Activated naive CD8-positive, alpha-beta T cell (primary cell): ENCODE measurements at regions not wholly inside any gene's neighbourhood (a gene's known extent, or its start where the extent isn't known, plus 50 kb on each side); places are given as distances from the start of the nearest gene placed in this dataset.
"Not testable (repeated sequence)": the region's sequence is repeated elsewhere in the genome, so short reads cannot be mapped to it uniquely, and the experiment has no call there.

Experiments used
- H3K27ac Mint-ChIP-seq: one replicate; pipeline ENCODE4 v1.8.0; 2021; ENCODE audit warnings: mixed read lengths
- H3K27me3 Mint-ChIP-seq: one replicate; pipeline ENCODE4 v1.8.0; 2021; ENCODE audit warnings: mixed read lengths
- H3K36me3 Mint-ChIP-seq: one replicate; pipeline ENCODE4 v1.8.0; 2021; ENCODE audit warnings: mixed read lengths
- H3K4me1 Mint-ChIP-seq: one replicate; pipeline ENCODE4 v1.8.0; 2021; ENCODE audit warnings: low read depth, mixed read lengths
- H3K4me3 Mint-ChIP-seq: one replicate; pipeline ENCODE4 v1.8.0; 2021; ENCODE audit warnings: mild to moderate bottlenecking, mixed read lengths
- H3K9me3 Mint-ChIP-seq: one replicate; pipeline ENCODE4 v1.8.0; 2021; ENCODE audit warnings: low read depth, mixed read lengths

DNA sequence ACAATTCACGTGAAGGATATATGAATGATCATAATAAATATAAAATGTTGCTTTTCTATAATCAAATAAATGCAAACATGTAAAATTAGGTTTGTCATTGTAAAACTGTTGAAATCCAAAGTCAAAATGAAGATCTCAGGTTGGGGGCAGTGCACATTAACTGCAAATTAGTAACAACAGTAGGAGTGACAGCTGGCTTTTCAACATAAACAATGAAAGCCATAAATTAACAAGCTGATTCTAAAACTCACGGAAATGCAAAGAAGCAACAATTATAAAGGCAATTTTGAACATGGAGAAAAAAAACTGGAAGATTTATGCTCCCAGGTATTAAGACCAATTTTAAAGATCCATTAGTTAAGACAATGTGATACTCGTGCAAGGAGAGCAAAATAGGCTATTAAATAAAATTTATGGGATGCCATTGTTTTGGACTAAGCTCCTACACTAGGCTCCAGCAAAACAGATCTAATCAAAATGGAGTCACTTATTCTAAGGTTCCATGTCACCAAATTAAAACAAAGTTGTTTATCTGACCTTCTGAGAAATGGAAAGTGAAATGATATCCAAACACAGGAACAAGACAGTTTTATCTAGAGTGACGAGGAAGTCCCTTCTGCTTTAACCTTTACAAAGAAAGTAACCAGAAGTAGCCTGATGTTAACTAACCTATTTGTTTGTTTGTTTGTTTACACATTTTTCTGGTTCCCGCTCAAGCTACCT, 770.8 kb downstream of the EPHA7 start:
- H3K4me3 Mint-ChIP-seq: no peak overlapping the region
- no peaks in the 10 kb centered on the region for H3K4me1 Mint-ChIP-seq
- H3K36me3 Mint-ChIP-seq: no peaks in the 10 kb centered on the region
- H3K9me3 Mint-ChIP-seq: peaks cover 11% of the 10 kb centered on the region
- H3K27me3 Mint-ChIP-seq: no peaks in the 10 kb centered on the region
- no peak overlapping the region for H3K27ac Mint-ChIP-seq

DNA sequence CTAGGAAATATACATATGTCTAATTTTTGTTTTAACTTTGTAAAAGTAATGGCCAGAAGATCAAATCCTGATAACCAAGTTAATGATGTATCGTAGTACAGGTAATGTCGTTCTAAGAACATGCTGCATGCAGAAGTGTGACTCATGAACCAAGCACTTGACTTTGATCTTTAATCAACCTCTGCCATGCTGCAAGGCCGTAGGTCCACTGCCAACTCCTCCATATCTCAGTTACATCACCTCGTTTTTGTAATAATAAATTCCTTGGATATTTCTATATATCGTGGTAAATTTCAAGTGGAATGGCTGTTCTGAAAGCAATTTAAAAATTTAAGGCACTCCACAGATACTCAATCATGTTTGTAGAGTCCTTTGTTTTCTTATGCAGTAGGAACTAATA, 771.7 kb downstream of the EPHA7 start:
- Mint-ChIP-seq H3K9me3 (peaks cover 11% of the 10 kb centered on the region), H3K4me3 (no peak overlapping the region), H3K27ac (no peak overlapping the region), H3K36me3 (no peaks in the 10 kb centered on the region), H3K27me3 (no peaks in the 10 kb centered on the region), H3K4me1 (no peaks in the 10 kb centered on the region)

- H3K9me3 Mint-ChIP-seq, H3K27ac Mint-ChIP-seq, H3K27me3 Mint-ChIP-seq, H3K4me3 Mint-ChIP-seq, H3K4me1 Mint-ChIP-seq, H3K36me3 Mint-ChIP-seq: not testable (repeated sequence)
Measured at GRCh38 chr6:92644104-92644791, 775.1 kb downstream of the EPHA7 start.

- no peak overlapping the region for H3K4me3 Mint-ChIP-seq
- H3K4me1 Mint-ChIP-seq: no peaks in the 10 kb centered on the region
- H3K36me3 Mint-ChIP-seq: no peaks in the 10 kb centered on the region
- H3K9me3 Mint-ChIP-seq: peaks cover 15% of the 10 kb centered on the region
- no peaks in the 10 kb centered on the region for H3K27me3 Mint-ChIP-seq
- H3K27ac Mint-ChIP-seq: no peak overlapping the region
Measured at GRCh38 chr6:92635553-92636153, 783.7 kb downstream of the EPHA7 start.

GRCh38 chr6:92634561-92634960, 784.8 kb downstream of the EPHA7 start:
- Mint-ChIP-seq H3K4me3 (no peak overlapping the region), H3K27me3 (no peaks in the 10 kb centered on the region), H3K4me1 (no peaks in the 10 kb centered on the region), H3K9me3 (peaks cover 18% of the 10 kb centered on the region), H3K36me3 (no peaks in the 10 kb centered on the region), H3K27ac (no peak overlapping the region)

GRCh38 chr6:92623431-92623830, 795.9 kb downstream of the EPHA7 start:
- Mint-ChIP-seq H3K4me3 (no peak overlapping the region), H3K9me3 (no peaks in the 10 kb centered on the region), H3K27ac (no peak overlapping the region), H3K27me3 (no peaks in the 10 kb centered on the region), H3K36me3 (no peaks in the 10 kb centered on the region), H3K4me1 (no peaks in the 10 kb centered on the region)

- no peaks in the 10 kb centered on the region for H3K27me3 Mint-ChIP-seq
- H3K36me3 Mint-ChIP-seq: no peaks in the 10 kb centered on the region
- no peaks in the 10 kb centered on the region for H3K4me1 Mint-ChIP-seq
- peaks cover 13% of the 10 kb centered on the region for H3K9me3 Mint-ChIP-seq
- no peak overlapping the region for H3K4me3 Mint-ChIP-seq
- no peak overlapping the region for H3K27ac Mint-ChIP-seq
Measured at GRCh38 chr6:92617721-92618120, 801.6 kb downstream of the EPHA7 start.

DNA sequence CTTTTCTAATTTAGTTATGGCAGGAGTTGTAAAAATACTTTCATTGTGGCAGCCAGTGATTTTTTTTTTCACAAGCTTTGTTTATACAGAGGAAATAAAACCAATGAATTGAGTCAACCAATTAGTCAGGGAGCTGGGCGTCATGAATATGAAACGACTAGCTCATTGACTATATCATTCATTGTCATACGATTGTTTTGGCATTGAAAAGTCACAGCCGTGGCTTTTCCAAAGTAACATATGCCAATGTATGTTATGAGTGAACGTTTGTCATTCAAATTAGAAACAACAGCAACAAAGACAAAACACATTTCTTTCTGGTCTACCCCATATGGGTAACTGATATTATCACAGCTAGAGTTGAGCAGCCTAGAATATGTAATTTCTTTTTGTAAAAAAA, 810.6 kb downstream of the EPHA7 start:
- Mint-ChIP-seq H3K27me3 (no peaks in the 10 kb centered on the region), H3K4me3 (no peak overlapping the region), H3K4me1 (no peaks in the 10 kb centered on the region), H3K36me3 (no peaks in the 10 kb centered on the region), H3K27ac (no peak overlapping the region), H3K9me3 (peaks cover 42% of the 10 kb centered on the region)

DNA sequence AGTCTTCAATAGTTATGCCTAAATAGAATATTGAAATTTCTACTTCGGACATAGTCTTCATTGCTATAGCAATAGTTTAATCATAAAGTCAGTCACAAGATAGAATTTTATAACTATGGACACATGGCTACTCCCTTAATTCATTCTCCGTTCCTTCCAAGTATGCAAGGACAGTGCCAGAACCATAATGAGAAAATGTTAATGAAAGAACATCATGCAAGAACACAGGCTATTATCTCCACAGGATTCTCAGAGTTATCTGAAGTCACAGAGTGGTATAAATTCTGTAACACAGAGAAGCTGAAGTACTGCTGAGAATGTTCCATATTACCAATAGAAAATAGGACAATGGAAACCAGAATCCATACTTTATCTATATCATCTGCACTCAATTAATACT, 826.2 kb downstream of the EPHA7 start:
- Mint-ChIP-seq H3K27ac (no peak overlapping the region), H3K27me3 (no peaks in the 10 kb centered on the region), H3K4me1 (no peaks in the 10 kb centered on the region), H3K9me3 (no peaks in the 10 kb centered on the region), H3K4me3 (no peak overlapping the region), H3K36me3 (no peaks in the 10 kb centered on the region)

- no peaks in the 10 kb centered on the region for H3K4me1 Mint-ChIP-seq
- no peak overlapping the region for H3K27ac Mint-ChIP-seq
- no peak overlapping the region for H3K4me3 Mint-ChIP-seq
- no peaks in the 10 kb centered on the region for H3K27me3 Mint-ChIP-seq
- H3K36me3 Mint-ChIP-seq: no peaks in the 10 kb centered on the region
- no peaks in the 10 kb centered on the region for H3K9me3 Mint-ChIP-seq
Measured at GRCh38 chr6:92589996-92590395, 829.4 kb downstream of the EPHA7 start.

- H3K27ac Mint-ChIP-seq: no peak overlapping the region
- no peak overlapping the region for H3K4me3 Mint-ChIP-seq
- no peaks in the 10 kb centered on the region for H3K4me1 Mint-ChIP-seq
- H3K9me3 Mint-ChIP-seq: no peaks in the 10 kb centered on the region
- no peaks in the 10 kb centered on the region for H3K27me3 Mint-ChIP-seq
- no peaks in the 10 kb centered on the region for H3K36me3 Mint-ChIP-seq
Measured at GRCh38 chr6:92588148-92588547, 831.2 kb downstream of the EPHA7 start.

DNA sequence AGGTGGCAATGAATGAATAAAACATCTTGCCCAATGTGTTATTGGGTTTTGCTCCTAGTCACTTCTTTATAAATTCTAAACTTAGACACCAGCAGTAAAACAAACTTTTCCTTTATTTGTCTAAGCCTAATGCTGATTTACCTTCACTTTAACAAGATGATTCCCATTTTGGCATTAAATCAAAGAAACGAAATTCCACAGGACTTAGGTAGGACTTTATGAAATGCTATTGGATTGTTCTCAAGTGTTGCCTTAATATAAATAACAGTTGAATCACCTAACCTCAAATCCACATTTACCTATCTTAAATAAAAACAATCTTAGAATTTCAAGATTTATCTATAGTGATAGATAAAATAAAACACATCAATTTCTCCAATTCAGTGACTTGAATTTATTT, 831.8 kb downstream of the EPHA7 start:
- H3K36me3 Mint-ChIP-seq: no peaks in the 10 kb centered on the region
- H3K4me3 Mint-ChIP-seq: no peak overlapping the region
- H3K4me1 Mint-ChIP-seq: no peaks in the 10 kb centered on the region
- H3K9me3 Mint-ChIP-seq: no peaks in the 10 kb centered on the region
- H3K27ac Mint-ChIP-seq: no peak overlapping the region
- no peaks in the 10 kb centered on the region for H3K27me3 Mint-ChIP-seq

- Mint-ChIP-seq H3K27me3 (no peaks in the 10 kb centered on the region), H3K4me3 (no peak overlapping the region), H3K4me1 (no peaks in the 10 kb centered on the region), H3K9me3 (no peaks in the 10 kb centered on the region), H3K27ac (no peak overlapping the region), H3K36me3 (no peaks in the 10 kb centered on the region)
Measured at GRCh38 chr6:92586236-92586977, 833.0 kb downstream of the EPHA7 start.

DNA sequence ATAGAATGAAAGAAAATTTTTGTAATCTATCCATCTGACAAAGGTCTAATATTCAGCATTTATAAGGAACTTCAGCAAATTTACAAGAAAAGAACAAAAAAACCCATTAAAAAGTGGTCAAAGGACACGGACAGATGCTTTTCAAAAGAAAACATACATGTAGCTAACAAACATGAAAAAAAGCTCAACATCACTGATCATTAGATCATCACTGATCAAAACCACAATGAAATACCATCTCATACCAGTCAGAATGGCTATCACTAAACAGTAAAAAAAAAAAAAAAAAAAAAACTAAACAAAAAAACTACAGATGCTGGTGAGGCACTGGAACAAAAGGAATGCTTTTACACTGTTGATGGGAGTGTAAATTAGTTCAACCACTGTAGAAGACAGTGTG, 837.1 kb downstream of the EPHA7 start:
- H3K9me3 Mint-ChIP-seq: peaks cover 12% of the 10 kb centered on the region
- H3K27ac Mint-ChIP-seq: no peak overlapping the region
- H3K27me3 Mint-ChIP-seq: no peaks in the 10 kb centered on the region
- H3K4me1 Mint-ChIP-seq: no peaks in the 10 kb centered on the region
- no peaks in the 10 kb centered on the region for H3K36me3 Mint-ChIP-seq
- H3K4me3 Mint-ChIP-seq: no peak overlapping the region

DNA sequence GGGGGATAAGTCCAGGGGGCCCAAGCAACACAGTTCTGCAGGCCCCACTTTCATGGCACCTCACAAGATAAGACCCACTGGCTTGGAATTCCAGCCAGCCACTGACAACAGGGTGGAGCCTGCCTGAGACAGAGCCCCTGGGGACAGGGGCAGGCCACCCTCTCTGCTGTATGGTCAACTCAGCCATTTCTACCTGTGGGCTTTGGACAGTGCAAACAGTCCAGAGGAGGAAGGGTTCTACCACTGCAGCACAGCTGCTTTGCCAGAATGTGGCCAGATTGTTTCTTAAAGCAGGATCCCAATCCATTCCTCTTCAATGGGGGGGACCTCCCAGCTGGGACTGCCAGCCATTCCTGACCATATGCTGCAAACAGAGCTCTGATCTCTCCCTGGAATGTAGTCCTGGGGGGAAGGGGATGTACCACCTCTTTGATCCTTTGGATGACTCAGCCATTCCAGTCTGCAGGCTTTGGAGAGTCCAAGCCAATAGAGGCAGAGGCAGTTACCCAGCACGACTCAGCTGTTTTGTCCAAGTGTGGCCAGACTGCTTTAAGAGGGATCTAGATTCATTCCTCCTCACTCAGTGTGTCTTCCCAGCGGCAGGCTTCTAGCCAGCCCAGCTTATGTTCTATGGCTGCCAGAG, 842.2 kb downstream of the EPHA7 start:
- H3K27me3 Mint-ChIP-seq: no peaks in the 10 kb centered on the region

More for the DNA sequence above, 842.2 kb downstream of the EPHA7 start:
- Mint-ChIP-seq H3K4me1 (no peaks in the 10 kb centered on the region), H3K27ac (no peak overlapping the region), H3K36me3 (no peaks in the 10 kb centered on the region), H3K4me3 (no peak overlapping the region), H3K9me3 (peaks cover 17% of the 10 kb centered on the region)
